ENCODE measurements at regions not wholly inside any gene's neighbourhood (a gene's known extent, or its start where the extent isn't known, plus 50 kb on each side); places are given as distances from the start of the nearest gene placed in this dataset. TPM values are rescaled to one million over a fixed set of nuclear protein-coding genes. Genes with fewer than 3 reads are reported as not detected.

DNA sequence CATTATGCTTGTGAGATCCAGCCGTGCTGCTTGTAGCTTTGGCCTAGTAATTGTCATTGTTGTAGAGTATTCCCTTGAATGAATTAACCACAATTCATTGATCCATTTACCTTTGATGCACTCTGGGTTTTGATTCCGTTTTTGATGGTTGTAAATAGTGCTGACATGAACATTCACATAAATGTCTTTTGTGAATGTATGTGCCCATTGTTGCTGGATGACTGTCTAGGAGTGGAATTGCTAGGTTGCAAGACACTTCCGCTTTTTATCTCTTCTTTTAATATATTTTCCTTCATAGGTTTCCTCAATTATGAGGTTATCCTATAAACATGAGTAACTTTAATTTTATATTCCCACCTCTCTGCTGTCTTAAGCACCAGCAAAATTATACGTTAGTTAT lies 104.8 kb upstream of the CCDC68 start:
- no peak for DNase-seq (ENCODE audit: low read depth)

DNA sequence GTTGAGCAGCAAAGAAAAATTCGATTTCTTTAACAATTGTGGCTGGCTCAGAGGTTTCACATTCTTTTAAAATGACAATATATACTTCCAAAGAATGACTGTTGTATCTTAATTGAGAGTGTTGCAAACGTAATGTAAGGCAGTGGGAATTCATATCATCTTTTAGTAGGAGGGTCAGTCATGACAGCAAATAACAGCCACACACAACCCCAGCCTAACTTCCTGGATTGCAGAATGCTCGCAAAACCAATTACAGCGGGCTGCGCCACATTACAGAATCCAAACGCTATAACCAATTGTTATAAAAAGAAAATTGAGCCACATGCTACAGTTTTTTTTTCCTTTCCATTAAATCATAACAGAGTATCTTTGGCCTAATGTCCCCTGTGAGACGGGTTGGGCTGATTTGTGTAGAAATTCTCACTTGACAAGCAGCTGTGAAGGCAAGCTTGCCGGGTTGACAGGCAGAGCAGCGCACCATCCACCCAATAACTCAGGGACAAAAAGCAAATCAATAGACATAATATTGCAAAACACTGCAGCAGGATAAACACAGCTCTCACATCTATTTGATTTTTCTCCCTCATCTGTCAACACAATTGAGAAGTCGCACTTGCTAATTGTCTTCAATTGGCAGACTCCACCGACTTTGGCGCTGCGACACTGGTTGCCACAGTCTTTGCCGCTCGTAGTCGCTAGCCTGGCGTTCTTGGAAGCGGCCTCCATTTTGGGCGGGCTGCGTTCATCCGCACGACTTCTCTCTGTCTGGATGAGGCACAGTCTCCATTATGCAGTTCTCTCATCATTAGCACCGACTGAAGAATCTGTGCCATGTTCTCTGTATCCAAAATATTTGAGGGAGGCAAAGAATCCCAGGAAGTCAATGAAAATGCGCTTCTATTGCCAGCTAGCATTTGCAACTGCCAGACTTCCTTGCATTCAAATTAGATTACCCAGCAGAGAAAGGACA lies 95.0 kb upstream of the CCDC68 start:
- DNase-seq (ENCODE audit: low read depth), result no peak

- DNase-seq (ENCODE audit: low read depth), result peak; percentile 67
Measured at GRCh38 chr18:55048892-55049291, 89.6 kb upstream of the CCDC68 start.

DNA sequence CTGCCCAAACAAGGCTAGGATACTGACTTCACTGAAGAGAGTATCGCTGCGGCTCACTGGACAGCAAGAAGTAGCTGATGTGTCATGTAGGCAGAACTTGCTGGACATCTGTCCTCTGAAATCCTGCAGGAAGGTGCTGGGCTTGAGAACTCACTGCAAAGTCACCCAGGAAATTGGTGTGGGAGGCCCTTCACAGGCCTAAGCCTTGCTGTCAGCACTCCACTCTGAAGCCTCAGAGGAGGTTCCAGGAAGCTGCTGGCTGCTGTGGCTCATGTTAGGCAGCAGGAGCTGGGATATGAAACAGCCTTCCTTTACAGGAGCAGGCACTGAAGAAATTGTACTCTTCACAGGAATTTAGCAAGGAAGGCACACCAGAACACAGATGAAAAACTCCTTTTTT lies 88.3 kb upstream of the CCDC68 start:
- DNase-seq (ENCODE audit: low read depth), result no peak

- no peak for DNase-seq (ENCODE audit: low read depth)
Measured at GRCh38 chr18:55041366-55041765, 82.1 kb upstream of the CCDC68 start.

GRCh38 chr18:55038162-55038561 lies 78.9 kb upstream of the CCDC68 start:
- peak; percentile 58 for DNase-seq (ENCODE audit: low read depth)

GRCh38 chr18:55034742-55035141 lies 75.5 kb upstream of the CCDC68 start:
- no peak for DNase-seq (ENCODE audit: low read depth)

DNA sequence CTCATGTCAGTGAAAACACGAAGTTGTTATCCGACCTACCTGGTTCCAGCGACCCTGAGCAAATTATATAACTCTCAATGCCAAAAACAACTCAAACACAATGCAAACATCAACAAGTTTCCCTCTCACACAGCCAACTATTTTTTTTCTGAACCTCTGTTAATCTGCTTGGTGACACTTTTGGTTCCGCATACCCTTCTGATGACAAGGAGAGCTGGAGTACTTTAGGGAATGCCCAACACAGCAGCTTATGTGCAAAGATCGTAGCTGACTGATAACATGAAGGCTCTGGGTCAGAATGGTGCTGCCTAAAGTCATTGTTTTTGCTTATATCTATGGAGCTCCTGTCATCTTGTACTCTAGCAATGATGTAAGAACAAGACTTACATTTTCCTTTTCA lies 72.7 kb upstream of the CCDC68 start:
- DNase-seq (ENCODE audit: low read depth), result no peak

- no peak for DNase-seq (ENCODE audit: low read depth)
Measured at GRCh38 chr18:55031576-55031975, 72.3 kb upstream of the CCDC68 start.

GRCh38 chr18:55031164-55031563 lies 71.9 kb upstream of the CCDC68 start:
- DNase-seq (ENCODE audit: low read depth), result no peak

DNA sequence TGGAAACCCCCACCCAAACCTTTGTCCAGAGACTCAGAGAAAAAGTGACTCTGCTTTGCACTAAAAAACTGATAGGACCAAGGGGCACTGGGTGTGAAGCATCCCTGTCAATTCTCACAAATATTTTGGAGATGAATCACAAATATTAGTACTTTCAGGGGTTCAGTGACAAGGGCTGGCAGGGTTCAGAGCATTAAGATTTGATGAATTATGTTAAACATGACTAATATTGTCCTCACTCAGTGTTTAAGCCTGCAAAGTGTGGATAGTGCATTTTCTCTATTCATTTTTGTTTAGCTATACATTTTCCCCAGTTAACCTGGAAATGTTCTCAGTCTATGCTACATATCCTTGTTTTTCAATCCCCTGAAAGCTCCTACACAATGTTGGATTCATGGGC lies 65.3 kb upstream of the CCDC68 start:
- no peak for DNase-seq (ENCODE audit: low read depth)

DNA sequence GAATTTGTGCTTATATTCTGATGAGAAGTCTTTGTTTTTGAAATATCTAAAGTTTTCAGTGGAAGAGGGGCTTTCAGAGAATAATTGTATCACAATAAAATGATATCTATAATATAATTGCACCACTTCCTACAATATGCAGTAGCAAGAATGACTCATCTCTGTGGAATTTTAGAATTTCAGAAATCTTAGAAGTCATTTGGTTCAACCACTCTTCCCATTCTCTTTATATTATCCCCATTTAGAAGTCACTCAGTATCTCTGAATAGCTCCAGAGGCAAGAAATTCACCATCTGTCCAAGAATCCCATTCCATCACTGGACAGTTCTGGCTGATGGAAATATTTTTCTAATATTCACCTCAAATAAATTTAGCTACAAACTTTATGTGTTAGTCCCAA lies 59.3 kb upstream of the CCDC68 start:
- peak; percentile 89 for DNase-seq (ENCODE audit: low read depth)

DNA sequence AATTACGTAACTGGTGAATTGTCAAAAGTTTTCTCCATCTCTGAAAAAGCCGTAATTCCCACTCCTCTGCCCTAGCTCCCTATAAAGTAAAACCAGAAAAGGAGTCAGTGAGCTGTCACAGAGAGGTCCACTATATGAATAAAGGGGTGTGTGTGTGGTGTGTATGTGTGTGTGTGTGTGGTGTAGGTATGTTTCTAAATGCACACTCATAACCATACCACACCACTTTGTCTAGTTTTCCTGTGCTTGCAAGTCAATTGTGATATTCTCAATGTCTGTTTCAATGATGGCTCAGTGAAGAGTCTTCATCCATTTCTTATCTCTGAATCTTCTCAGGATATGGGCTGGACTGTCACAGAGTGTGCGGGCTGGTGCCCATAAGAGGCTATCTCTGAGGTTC lies 54.8 kb upstream of the CCDC68 start:
- no peak for DNase-seq (ENCODE audit: low read depth)

DNA sequence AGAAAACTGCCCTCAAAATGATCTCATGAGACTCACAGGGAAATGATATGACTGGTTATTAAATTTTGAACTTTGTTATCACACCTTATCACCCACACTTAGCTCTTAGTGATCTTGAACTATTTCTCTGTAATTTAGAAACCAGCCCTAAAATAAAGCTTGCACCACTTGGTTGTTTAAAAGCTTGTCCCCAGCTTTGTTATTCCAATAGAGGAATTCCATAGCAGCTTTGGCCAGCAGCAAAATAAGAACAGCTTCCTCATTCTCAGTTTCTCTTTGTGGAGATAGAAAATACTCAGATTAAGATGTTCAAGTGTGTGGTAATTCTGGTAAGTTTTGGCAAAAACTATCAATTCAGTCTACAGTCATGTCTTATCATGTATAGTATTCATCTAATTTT lies 54.4 kb upstream of the CCDC68 start:
- no peak for DNase-seq (ENCODE audit: low read depth)

GRCh38 chr18:55013086-55013485 lies 53.8 kb upstream of the CCDC68 start:
- no peak for DNase-seq (ENCODE audit: low read depth)

GRCh38 chr18:55012008-55012407 lies 52.7 kb upstream of the CCDC68 start:
- no peak for DNase-seq (ENCODE audit: low read depth)

Small RNA genes lying in the stretch of these regions (small RNA-seq; reads per million reads assigned to genes)
- gene RNA5SP459, result not detected
